ENCODE measurements at regions not wholly inside any gene's neighbourhood (a gene's known extent, or its start where the extent isn't known, plus 50 kb on each side); places are given as distances from the start of the nearest gene placed in this dataset.
"Not testable (repeated sequence)": the region's sequence is repeated elsewhere in the genome, so short reads cannot be mapped to it uniquely, and the experiment has no call there.

DNA sequence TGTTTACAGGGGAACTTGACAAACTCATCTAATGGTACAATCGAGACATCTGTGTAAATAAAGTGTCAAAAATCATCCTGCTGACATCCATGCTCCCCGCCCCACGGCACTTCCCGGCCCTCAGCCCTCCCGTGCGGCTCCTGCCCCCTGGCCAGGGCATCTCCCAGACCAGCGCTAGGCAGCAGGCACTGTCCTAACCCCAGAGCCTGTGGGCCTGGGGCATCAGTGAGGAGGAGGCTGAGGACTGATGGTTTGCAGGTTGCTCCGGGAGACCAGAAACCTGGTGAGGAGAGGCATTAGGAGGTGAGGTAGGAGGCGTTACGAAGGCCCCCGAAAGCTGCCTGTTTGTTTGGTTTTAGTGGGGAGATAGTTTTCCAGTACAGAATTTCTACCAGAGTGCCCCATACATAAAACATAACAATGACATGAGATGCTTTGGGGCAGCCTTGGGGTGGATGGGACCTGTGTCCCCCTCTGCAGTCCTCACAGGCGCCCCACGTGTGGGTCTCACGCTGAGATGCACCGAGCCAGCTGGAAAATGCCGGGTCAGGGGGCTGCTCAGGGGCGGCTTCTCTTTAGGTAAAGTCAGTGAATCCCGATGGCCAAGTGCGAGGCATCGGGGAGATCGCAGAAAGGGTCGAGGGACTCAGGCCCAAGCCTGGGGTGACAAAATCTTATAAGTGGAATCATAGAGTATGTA is 114.2 kb downstream of the RTP5 start:
- DNase-seq (ENCODE audit: low read depth) = no peak

DNA sequence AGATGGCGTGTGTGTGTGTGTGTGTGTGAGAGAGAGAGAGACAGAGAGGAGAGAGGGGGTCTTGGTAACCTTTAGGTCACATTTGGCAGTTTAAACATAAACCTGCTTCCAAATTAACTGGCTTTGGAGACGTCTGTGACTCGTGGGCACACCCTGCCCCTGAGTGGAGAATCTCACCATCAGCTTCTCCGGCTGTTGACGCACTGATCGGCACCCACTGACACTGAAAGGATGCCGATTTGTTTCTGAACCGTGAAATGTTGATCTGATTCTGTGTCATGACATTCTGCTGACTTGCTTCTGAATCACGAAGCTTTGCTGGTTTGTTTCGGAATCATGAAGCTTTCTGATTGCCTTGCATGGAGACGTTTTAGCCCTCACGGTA is 114.7 kb downstream of the RTP5 start:
- no peak for DNase-seq (ENCODE audit: low read depth)

DNA sequence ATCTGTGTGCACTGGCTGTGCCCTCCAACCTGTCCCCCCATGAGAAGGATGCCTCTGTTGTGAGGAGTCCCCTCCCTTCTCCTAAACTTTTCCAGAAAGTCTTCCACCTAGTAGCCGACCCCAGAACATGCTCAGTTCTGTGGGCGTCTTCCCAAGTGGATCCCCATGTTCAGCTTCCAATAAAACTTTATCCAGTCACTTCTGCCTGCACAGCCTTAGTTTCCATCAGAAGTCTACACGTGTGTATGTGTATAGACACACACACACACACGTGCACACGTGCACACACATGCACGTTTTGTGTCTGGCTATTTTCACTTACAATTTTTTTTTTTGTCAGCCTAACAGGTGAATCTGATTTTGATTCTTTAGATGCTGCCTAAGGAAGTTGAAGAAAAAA is 115.1 kb downstream of the RTP5 start:
- no peak for DNase-seq (ENCODE audit: low read depth)

DNA sequence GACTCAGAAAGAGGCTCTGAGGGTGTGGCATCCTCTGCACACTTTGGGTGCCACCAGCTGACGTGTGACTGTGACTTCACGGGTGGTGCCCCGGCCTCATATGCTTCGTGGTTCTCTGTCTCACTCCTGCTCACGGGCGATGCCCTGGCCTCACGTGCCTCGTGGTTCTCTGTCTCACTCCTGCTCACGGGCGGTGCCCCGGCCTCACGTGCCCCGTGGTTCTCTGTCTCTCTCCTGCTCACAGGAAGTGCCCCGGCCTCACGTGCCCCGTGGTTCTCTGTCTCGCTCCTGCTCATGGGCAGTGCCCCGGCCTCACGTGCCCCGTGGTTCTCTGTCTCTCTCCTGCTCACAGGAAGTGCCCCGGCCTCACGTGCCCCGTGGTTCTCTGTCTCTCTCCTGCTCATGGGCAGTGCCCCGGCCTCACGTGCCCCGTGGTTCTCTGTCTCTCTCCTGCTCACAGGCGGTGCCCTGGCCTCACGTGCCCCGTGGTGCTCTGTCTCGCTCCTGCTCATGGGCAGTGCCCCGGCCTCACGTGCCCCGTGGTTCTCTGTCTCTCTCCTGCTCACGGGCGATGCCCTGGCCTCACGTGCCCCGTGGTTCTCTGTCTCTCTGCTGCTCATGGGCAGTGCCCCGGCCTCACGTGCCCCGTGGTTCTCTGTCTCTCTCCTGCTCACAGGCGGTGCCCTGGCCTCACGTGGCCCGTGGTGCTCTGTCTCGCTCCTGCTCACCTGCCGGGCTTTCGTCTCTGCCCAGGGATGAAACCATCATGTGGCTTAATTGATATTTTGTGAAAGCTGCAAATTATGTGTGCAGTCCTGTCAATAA is 115.8 kb downstream of the RTP5 start:
- DNase-seq (ENCODE audit: low read depth) = not testable (repeated sequence)

DNA sequence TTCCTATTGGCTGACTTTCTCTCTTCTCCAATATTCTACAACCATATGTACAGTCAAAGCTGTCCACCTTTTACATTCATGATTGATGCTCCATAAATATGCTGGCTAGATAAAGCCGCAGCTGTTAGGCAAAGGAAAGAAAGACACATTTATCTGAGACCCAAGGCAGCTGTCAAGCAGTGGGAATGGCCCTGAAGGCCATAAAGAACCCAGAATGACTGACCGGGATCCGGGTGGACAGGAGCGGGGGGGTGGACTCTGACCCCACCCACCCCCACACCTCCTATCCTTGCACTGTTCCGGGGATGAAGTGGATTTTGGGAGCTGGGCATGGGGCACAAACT is 116.4 kb downstream of the RTP5 start:
- DNase-seq (ENCODE audit: low read depth) = no peak

DNA sequence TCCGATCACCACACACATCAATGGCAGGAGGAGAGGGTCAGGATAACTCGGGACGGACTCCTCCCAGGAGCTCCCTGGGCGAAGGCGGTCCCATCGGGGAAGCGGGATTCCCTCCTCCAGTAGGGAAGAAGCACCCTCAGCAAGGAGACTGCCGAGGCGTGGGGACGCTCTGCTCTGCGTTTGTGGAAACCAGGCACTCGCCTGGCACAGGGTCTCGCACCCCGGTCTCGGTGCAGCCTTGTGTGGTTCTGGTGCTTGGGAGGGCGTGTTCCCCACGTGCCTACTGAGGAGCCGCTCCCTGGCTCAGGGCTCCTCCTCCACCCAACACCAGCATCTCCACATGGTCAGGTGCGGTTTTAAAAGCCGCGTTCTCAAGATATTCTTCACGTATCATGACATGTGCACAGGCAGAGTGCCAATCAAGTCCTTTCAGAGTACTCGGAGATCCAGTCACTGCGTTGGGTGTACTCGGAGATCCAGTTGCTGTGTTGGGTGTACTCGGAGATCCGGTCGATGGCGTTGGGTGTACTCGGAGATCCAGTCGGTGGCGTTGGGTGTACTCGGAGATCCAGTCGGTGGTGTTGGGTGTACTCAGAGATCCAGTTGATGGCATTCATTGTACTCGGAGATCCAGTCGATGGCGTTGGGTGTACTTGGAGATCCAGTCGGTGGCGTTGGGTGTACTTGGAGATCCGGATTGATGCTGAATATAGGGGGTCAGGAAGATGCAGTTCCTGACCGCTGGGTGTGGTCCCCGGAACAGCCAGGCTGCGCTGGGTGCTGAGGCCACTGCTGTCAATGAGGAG is 117.5 kb downstream of the RTP5 start:
- DNase-seq (ENCODE audit: low read depth) = no peak

DNA sequence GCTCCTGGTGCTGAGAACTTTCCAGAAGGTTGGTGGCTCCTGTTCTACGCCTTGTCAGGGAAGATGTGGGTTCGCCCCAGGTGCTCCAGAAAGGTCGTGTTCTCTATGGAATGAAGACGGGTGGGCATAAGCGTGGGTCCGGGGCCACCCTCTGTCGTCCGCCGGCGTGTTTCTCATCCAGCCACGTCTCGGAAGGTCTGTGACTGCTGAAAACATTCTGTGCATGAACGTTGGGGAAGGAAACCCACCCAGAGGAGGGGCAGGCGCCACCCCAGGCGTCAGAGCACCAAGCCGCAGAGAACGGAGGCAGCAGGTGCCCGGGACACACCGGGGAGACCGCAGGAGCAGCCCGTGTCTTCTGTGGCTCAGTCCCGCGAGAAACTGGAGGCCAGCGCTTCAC is 118.2 kb downstream of the RTP5 start:
- DNase-seq (ENCODE audit: low read depth) = no peak

DNA sequence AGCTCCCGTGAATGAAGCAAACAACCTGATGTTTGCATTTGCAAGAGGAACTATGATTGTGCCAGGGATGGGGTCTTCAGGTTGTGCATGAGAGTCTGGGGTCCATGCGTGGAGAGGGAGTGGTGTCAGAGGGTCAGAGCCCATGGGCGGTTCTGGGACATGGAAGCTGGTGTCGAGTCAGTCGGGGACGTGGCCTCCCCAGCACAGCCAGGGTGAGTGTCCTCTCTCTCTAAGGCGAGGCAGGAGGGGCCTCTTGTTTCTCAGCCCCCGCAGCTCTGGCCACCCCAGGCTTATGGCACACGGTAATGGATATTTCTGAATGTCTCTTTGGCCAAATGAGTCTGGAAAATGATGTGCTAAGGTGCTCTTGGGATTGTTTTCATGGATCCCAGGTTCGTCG is 118.6 kb downstream of the RTP5 start:
- no peak for DNase-seq (ENCODE audit: low read depth)

DNA sequence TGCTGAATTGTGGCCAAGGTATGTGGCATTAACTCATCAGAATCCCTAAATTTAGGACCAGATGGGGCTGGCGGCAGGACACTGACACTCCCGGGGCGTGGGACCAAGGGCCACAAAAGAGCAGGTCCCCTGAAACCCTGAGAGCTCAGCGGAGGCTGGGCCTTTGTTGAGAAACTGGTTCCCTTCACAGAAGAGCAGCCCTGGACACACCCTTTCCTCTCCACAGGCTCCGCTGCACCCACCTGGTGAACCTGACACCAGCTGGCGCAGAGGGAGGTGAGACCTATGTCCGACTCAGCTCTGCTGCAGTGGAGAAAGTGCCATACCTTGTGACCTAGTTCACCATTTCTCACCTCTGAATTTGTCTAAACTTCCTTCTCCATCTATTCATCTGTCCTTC is 119.5 kb downstream of the RTP5 start:
- DNase-seq (ENCODE audit: low read depth) = no peak

DNA sequence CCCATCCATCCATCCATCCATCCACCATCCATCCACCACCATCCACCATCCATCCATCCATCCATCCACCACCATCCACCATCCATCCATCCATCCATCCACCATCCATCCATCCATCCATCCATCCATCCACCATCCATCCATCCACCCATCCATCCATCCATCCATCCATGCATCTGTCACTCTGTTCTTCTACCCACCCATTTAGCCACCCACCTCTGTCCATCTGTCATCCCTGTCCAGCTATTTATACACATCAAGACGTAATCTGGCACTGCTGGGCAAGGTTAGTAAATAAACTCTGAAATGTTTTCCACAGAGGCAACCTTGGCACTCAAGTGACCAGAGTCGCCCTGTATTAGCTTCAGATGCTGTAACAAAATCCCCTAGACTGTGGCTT is 120.9 kb downstream of the RTP5 start:
- no peak for DNase-seq (ENCODE audit: low read depth)

DNA sequence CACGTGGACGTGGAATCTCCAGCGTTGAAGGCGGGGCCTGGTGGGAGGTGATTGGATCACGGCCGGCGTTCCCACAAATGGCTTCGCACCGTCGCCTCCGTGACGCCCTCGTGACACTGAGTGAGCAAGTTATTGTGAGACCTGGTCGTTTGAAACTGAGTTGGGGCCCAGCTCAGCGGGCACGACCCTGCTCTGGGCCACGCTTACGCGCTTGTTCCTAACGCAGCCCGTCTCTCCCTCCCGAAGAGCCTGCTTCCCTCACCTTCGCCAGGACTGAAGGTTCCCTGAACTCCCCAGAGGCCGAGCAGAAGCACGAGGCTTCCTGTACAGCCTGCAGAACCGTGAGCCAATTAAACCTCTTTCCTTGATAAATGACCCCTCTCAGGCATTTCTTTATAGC is 121.8 kb downstream of the RTP5 start:
- no peak for DNase-seq (ENCODE audit: low read depth)

DNA sequence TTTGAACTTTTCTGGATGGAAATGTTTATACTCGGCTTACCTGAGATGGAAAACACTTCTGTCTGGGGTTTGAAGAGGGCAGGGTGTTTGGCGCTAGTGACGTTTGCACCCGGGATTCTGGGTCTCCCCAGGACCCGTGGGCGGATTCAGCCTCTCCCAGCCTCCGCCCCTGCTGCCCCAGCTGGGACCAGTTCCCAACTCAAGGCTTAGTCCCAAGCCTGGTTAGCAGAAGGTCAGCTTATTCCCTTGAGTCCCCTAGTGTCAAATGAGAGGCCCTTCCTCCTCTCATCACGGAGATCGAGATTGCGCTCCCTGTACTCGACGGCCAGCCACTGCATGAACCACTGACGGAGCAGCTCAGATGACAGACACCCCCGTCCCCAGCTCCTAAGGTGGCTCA is 123.2 kb downstream of the RTP5 start:
- no peak for DNase-seq (ENCODE audit: low read depth)

DNA sequence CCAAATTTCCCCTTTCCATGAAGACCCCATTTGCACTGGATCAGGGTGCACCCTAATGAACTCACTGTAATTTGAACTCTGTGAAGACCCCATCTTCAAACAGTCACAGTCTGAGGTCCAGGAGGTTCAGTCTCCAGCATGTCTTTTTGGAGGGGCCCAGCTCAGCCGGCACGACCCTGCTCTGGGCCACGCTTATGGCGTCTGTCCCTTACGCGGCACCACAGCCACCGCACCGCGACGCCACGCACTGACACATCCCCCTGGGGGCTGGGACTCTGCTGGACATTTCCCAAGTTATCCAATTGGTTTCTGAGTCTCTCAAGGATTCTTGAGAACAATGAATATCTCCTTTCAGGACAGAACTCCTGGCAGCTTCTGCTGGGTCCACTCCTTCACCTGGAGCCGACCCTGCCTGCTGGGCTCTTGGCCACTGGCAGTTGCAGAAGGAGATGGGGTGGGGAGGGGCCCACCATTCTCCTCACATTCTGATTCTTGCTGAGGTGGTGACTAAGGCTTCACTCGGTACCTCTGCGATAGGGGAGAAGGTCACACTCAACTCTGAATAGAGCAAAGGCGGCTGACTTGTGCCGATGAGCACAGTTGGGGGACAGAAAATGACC is 124.0 kb downstream of the RTP5 start:
- no peak for DNase-seq (ENCODE audit: low read depth)

DNA sequence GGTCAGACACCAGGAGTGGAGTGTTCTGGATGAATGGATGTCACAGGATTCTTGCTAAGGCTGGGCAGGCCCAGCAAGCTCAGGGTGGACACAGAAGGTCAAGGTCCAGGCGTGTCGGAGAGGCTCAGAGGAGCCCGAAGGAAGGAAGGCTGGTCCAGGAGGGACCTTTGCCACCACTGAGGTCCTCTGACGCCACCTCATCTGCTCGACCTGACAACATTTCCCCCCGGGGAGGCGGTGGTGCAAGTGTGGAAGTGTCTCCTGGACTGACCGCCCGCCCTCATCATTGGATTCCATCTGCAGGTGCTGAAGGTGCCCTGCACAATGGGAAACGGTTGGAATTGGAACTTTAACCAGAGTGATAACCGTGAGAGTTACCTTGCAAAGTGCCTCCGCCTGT is 124.6 kb downstream of the RTP5 start:
- DNase-seq (ENCODE audit: low read depth) = no peak

DNA sequence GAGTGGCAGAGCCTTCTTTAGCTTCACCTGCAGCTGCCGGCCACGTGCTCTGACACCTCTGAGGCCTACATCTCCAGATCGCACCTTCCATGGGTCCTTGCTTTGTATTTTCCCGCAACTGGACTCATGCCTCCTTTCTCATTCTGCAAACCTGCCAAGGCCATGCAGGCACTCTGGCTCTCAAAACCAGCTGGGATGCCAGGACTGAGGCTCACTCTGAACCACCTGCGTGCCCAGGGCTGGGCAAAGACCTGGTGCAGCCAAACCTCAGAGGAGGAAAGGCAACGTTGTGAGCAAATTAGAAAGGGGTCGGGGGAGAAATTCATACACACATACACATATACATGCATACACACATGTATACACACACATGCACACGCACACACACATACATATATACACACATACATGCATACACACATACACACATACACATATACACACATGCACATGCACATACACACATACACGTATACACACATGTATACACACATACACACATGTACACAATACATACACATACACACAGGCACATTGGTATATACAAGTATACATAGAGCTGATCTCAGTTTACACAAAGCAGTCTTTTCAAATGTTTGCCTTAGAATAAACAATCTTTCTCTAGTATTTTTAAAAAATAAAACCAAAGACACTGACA is 125.2 kb downstream of the RTP5 start:
- DNase-seq (ENCODE audit: low read depth) = no peak

DNA sequence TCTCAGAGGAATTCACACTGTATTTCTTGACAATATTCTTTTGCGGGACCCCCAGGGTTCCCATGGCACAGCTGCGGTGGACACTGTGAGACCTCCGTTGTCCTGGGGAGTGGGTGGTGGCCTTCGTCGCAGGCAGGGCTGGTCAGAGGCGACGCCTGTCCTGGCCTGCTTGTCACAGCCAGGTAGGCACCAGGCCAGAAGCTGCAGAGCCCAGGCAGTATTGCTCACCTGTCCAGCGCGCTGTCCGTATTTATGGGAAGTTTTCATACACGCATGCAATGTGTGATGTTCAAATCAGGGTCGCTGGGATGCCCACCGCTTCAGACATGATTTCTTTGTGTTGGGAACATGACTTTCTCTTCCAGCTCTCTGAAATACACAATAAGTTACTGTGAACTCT is 126.6 kb downstream of the RTP5 start:
- no peak for DNase-seq (ENCODE audit: low read depth)

DNA sequence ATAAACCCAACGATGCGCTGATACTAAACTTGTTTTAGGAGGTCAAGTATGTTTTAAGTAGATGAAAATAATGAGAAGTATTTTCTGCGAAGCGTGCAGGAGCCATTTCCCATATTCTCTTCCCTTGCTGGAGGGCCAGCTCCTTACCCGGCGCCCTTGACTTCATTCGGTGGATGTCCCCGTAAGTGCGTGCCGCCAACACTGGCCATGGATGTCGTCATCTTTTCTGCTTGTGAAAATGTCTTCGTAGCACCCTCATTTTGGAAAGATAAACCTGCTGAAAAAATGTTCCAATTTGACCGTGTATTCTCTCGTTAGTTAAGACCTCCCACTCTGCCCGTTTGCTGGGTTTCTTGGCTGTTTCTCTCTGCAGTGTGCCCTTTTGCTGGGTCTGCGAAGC is 127.5 kb downstream of the RTP5 start:
- no peak for DNase-seq (ENCODE audit: low read depth)

DNA sequence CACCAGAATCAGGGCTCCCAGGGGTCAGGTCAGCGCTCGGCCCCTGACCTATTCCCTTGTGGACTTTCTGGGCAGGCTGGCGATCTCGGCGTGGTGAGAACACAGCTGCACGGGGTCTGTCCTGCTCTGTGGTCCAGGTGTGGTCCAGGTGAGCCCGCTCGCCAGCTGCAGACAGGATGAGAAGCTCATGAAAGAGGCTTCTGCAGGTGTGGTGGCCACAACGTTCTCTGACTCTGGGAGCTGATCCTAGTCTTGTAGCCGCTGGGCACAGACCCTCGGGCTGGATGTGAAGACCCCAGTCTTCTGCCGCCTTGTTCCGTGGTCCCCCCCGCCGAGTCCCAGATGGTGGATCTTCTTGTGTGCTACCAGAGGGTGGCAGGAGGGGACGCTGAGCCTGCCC is 129.7 kb downstream of the RTP5 start:
- no peak for DNase-seq (ENCODE audit: low read depth)

DNA sequence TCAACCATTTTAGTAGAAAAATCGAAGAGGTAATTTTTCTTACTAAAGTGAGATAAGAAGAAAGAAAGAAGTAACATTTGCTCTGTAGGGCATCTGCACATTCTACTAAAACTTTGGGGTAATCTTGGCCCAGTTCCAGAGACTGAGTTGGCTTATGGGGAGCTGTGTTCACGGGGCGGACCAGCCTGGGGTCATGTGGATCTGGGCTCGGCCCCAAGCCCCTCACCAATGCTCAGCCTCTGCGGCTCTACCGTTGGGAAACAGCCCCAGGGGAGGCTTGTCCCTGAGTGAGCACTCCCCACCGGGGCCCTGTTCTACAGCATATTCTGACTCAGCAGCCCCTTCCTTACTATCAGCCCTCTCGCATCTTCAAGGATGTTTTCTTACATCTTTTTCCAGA is 132.3 kb downstream of the RTP5 start:
- no peak for DNase-seq (ENCODE audit: low read depth)

DNA sequence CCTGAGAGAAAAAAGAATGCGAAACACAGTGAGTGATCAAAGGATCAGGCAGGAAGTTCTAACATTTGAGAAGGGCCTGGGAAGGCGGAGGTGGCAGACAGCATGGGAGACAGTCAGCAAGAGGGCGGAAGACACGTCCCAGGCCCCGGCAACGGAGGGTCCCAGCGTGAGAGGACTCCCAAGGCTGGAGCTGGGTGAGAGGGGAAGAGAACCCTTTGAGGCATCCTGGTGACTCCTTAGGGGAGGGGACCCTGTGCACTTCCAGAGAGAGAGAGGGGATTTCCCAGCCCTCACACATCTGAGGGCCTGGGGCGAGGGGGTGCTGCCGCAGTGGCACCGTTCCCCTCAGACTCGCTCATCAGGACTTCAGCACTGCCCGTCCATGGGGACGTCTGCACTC is 133.4 kb downstream of the RTP5 start:
- DNase-seq (ENCODE audit: low read depth) = no peak

DNA sequence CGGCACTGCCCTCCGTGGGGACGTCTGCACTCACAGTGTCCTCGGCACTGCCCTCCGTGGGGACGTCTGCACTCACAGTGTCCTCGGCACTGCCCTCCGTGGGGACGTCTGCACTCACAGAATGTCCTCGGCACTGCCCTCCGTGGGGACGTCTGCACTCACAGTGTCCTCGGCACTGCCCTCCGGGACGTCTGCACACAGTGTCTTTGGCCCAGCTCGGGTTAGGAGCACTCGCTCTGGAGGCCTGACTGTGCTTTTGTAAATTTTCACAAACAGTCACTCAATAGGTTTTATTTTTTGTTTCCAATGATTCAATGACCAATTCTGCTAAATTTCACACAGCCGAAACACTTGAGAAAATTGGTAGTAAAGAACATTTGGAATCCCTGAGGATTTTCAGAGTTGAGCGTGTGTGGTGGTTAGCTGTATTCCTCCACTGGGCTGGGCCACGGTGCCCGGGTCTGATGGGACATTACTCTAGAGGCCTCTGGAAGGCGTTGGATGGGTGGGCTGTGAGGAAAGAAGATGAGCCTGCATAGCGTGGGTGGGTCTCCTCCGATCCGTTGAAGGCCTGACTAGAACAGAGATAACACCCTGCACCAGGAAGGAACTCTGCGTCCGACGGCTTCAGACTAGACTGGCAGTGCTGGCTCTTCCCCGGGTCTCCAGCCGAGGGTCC is 134.8 kb downstream of the RTP5 start:
- DNase-seq (ENCODE audit: low read depth) = no peak

DNA sequence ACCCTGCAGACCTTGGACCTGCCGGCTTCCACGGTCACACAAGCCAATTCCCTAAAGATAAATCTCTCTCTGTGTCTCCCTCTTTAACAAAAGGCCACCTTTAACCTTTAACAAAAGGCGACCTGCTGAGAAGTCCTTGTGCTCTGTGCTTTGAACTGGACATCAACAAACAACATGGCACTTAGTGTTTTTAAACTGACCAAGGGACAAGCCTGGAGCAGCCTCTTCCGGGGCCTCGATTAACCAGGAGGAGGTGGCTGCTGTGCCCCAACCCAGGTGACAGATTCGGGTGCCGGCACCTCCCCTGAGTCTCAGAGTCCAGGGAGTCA is 135.3 kb downstream of the RTP5 start:
- DNase-seq (ENCODE audit: low read depth) = no peak
